ENCODE measurements at regions not wholly inside any gene's neighbourhood (a gene's known extent, or its start where the extent isn't known, plus 50 kb on each side); places are given as distances from the start of the nearest gene placed in this dataset.

- Histone ChIP-seq H3K4me1 (no peaks in the 10 kb centered on the region), H3K27ac (no peak overlapping the region), H3K4me3 (no peak overlapping the region), H3K9me3 (peaks cover 0 to 46% (median 32%) of the 10 kb centered on the region in 8 donors), H3K36me3 (no peaks in the 10 kb centered on the region), H3K27me3 (replicated peaks in 1 of 7) (no peaks in the 10 kb centered on the region)
- DNase-seq: no peak
- 2 to 27% (median 6%) methylated on average over 1 of the region's 1 CpG for WGBS, 5 donors
- intact Hi-C loops (cut with DNase I; ENCODE audit: low total_unique reads): no loop called here
- TF ChIP-seq POLR2AphosphoS5 (IDR thresholded peaks at IDR 0.05): no peak
- no peak for TF ChIP-seq CTCF (IDR thresholded peaks at IDR 0.05 in 8 of 11, conservative IDR thresholded peaks at IDR 0.05 in 3 of 11)
- TF ChIP-seq POLR2A (IDR thresholded peaks at IDR 0.05): no peak
Measured at GRCh38 chr11:97364047-97364446, 974.2 kb downstream of the JRKL start.

- WGBS, 5 donors: 85 to 97% (median 90%) methylated on average over 5 to 10 of the region's 10 CpGs
- Histone ChIP-seq H3K4me1 (no peaks in the 10 kb centered on the region), H3K27ac (no peak overlapping the region), H3K36me3 (no peaks in the 10 kb centered on the region), H3K27me3 (replicated peaks in 1 of 7) (no peaks in the 10 kb centered on the region), H3K9me3 (peaks cover 0 to 74% (median 45%) of the 10 kb centered on the region in 8 donors), H3K4me3 (no peak overlapping the region)
- peak; percentile 67 for DNase-seq
- TF ChIP-seq POLR2A (IDR thresholded peaks at IDR 0.05): no peak
- no peak for TF ChIP-seq POLR2AphosphoS5 (IDR thresholded peaks at IDR 0.05)
- no peak for TF ChIP-seq CTCF (IDR thresholded peaks at IDR 0.05 in 8 of 11, conservative IDR thresholded peaks at IDR 0.05 in 3 of 11)
- intact Hi-C loops (cut with DNase I; ENCODE audit: low total_unique reads): no loop called here
Measured at GRCh38 chr11:97367406-97368083, 977.7 kb downstream of the JRKL start.

DNA sequence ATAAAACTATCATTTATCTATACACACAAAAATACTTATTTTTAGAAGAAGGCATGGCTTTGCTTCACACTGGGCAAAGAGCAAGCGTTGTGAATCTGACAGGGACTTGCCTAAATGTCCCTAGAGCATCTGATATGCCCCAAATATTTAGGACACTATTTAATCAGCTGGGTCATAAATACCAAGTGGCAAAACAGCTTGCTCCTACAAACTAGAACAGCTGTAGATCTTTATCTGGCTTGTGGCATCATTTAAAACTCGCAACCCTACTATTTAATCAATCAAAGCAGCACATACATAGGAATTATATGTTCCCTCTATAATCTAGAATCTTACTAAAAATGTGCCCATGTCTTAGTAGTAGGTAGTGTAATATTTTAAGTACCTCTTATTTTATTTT, 999.5 kb downstream of the JRKL start:
- no peak for DNase-seq
- intact Hi-C loops (cut with DNase I; ENCODE audit: low total_unique reads): no loop called here
- no peaks in the 10 kb centered on the region for H3K27me3 ChIP-seq (replicated peaks in 1 of 7)
- H3K4me3 ChIP-seq: no peak overlapping the region
- no peaks in the 10 kb centered on the region for H3K36me3 ChIP-seq
- peaks cover 0 to 18% (median 6%) of the 10 kb centered on the region in 8 donors for H3K9me3 ChIP-seq
- TF ChIP-seq CTCF (IDR thresholded peaks at IDR 0.05 in 8 of 11, conservative IDR thresholded peaks at IDR 0.05 in 3 of 11): no peak
- TF ChIP-seq POLR2AphosphoS5 (IDR thresholded peaks at IDR 0.05): no peak
- no peak for TF ChIP-seq POLR2A (IDR thresholded peaks at IDR 0.05)
- H3K4me1 ChIP-seq: no peaks in the 10 kb centered on the region
- WGBS, 5 donors: 28 to 60% (median 33%) methylated on average over 1 to 2 of the region's 2 CpGs
- H3K27ac ChIP-seq: no peak overlapping the region

GRCh38 chr11:97398246-97398645, 1008.4 kb downstream of the JRKL start:
- DNase-seq: no peak
- TF ChIP-seq POLR2A (IDR thresholded peaks at IDR 0.05) (no peak), POLR2AphosphoS5 (IDR thresholded peaks at IDR 0.05) (no peak), CTCF (IDR thresholded peaks at IDR 0.05 in 8 of 11, conservative IDR thresholded peaks at IDR 0.05 in 3 of 11) (no peak)
- Histone ChIP-seq H3K9me3 (peaks cover 0 to 33% (median 15%) of the 10 kb centered on the region in 8 donors), H3K27ac (no peak overlapping the region), H3K4me3 (no peak overlapping the region), H3K4me1 (no peaks in the 10 kb centered on the region), H3K27me3 (replicated peaks in 1 of 7) (no peaks in the 10 kb centered on the region), H3K36me3 (no peaks in the 10 kb centered on the region)
- intact Hi-C loops (cut with DNase I; ENCODE audit: low total_unique reads): no loop called here
- WGBS, 5 donors: 65 to 79% (median 66%) methylated on average over 4 of the region's 4 CpGs
